CD4-positive, alpha-beta T cell (primary cell): ENCODE measurements at regions not wholly inside any gene's neighbourhood (a gene's known extent, or its start where the extent isn't known, plus 50 kb on each side); places are given as distances from the start of the nearest gene placed in this dataset.

Experiments
- ATAC-seq: fragments of 200-7000 bp; cut with Tn5 transposase; one replicate; pipeline ENCODE4 v1.10.0; 2022; ENCODE audit warnings: mild to moderate bottlenecking; ENCODE audit not compliant: poor library complexity
- CTCF ChIA-PET: fragments of 350-600 bp; sonication (Branson Sonifier 250); formaldehyde crosslinking; loops from one replicate; lab custom pipeline; 2021; ENCODE audit warnings: antibody characterized with exemption, inconsistent platforms; lab: Charles Lee
- POLR2A ChIA-PET: fragments of 350-600 bp; sonication (Branson Sonifier 250); formaldehyde crosslinking; loops from one replicate; lab custom pipeline; 2021; ENCODE audit warnings: antibody characterized with exemption, inconsistent platforms; lab: Charles Lee
- DNase-seq, 14 experiments: peaks; one replicate each; pipeline ENCODE4 v3.0.0-alpha.2; 2013 to 2020; ENCODE audit warnings: mixed read lengths in 2 of 14
- H3K27ac ChIP-seq, 2 donors: one replicate each; pipeline versions ENCODE4 v1.5.1 to v1.7.0; 2013; ENCODE audit warnings: low read length in 2 of 2, low read depth in 1 of 2, mild to moderate bottlenecking in 1 of 2
- H3K27me3 ChIP-seq, 2 experiments: 1 replicate in 1 of 2; 2 replicates in 1 of 2; pipeline versions ENCODE4 v1.6.1 to v1.7.0; 2013; ENCODE audit warnings: low read length in 2 of 2, control low read depth in 1 of 2, mild to moderate bottlenecking in 1 of 2, moderate library complexity in 1 of 2; ENCODE audit not compliant: insufficient read depth in 2 of 2, control insufficient read depth in 1 of 2
- H3K36me3 ChIP-seq: one replicate; pipeline ENCODE4 v1.6.1; 2013; ENCODE audit warnings: low read length, control low read depth; ENCODE audit not compliant: insufficient read depth
- H3K4me1 ChIP-seq: one replicate; pipeline ENCODE4 v1.6.1; 2013; ENCODE audit warnings: low read length, control low read depth; ENCODE audit not compliant: insufficient read depth
- H3K4me3 ChIP-seq: one replicate; pipeline ENCODE4 v1.5.1; 2013; ENCODE audit warnings: mild to moderate bottlenecking, low read length, moderate library complexity
- H3K9me3 ChIP-seq, 2 experiments: 1 replicate in 1 of 2; 2 replicates in 1 of 2; pipeline versions ENCODE4 v1.6.1 to v1.7.0; 2013; ENCODE audit warnings: low read length in 2 of 2, mild to moderate bottlenecking in 2 of 2, control low read depth in 1 of 2, moderate library complexity in 1 of 2; ENCODE audit not compliant: control insufficient read depth in 1 of 2, insufficient read depth in 1 of 2
- H3K27ac Mint-ChIP-seq: one replicate; pipeline ENCODE4 v1.8.0; 2020; ENCODE audit warnings: mixed read lengths
- H3K27me3 Mint-ChIP-seq: one replicate; pipeline ENCODE4 v1.8.0; 2021; ENCODE audit warnings: mixed read lengths
- H3K36me3 Mint-ChIP-seq: one replicate; pipeline ENCODE4 v1.8.0; 2021; ENCODE audit warnings: low read depth, mixed read lengths
- H3K4me1 Mint-ChIP-seq: one replicate; pipeline ENCODE4 v1.8.0; 2021; ENCODE audit warnings: low read depth, mixed read lengths
- H3K4me3 Mint-ChIP-seq: one replicate; pipeline ENCODE4 v1.8.0; 2020; ENCODE audit warnings: mild to moderate bottlenecking, mixed read lengths
- H3K9me3 Mint-ChIP-seq: one replicate; pipeline ENCODE4 v1.8.0; 2020; ENCODE audit warnings: mixed read lengths
- intact Hi-C, 2 experiments: fragments of 100-400 bp; cut with DNase I in 1 of 2; cut with micrococcal nuclease in 1 of 2; formaldehyde crosslinking; loops; one replicate each; pipeline versions ENCODE4 v1.15.1 to v1.9.0; 2023 to 2025; cut with DNase I, micrococcal nuclease
- TF ChIP-seq, protein P1 (sequence below): fragments of 200-600 bp; IDR thresholded peaks from one replicate; pipeline ENCODE4 v1.8.0; 2022; ENCODE audit warnings: antibody characterized with exemption, mild to moderate bottlenecking

DNA sequence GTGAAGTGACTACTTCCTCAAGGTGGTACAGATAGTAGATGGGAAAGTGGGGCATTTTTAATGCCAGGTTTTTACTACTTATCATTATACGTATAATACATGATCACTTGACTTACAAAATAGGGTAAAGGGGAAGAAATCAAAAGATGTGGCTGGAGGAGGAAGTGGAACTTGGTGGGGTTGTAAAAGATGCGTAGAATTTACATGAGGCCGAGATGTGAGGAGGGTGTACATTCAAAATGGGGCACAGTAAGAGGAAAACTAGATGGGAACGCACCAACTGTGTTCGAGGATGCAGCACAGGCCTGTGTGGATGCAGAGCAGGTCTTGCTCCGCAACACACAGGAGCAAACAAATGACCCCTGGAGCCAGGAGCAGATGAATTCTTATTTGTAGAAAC is 403.3 kb downstream of the TXNL1 start:
- TF ChIP-seq, protein P1, sequence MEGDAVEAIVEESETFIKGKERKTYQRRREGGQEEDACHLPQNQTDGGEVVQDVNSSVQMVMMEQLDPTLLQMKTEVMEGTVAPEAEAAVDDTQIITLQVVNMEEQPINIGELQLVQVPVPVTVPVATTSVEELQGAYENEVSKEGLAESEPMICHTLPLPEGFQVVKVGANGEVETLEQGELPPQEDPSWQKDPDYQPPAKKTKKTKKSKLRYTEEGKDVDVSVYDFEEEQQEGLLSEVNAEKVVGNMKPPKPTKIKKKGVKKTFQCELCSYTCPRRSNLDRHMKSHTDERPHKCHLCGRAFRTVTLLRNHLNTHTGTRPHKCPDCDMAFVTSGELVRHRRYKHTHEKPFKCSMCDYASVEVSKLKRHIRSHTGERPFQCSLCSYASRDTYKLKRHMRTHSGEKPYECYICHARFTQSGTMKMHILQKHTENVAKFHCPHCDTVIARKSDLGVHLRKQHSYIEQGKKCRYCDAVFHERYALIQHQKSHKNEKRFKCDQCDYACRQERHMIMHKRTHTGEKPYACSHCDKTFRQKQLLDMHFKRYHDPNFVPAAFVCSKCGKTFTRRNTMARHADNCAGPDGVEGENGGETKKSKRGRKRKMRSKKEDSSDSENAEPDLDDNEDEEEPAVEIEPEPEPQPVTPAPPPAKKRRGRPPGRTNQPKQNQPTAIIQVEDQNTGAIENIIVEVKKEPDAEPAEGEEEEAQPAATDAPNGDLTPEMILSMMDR: no peak
- DNase-seq (peak in 1 of 14 experiments; percentile 1), ATAC-seq (no peak)
- H3K27ac ChIP-seq: no peak overlapping the region
- Mint-ChIP-seq H3K4me1 (no peaks in the 10 kb centered on the region), H3K9me3 (peaks cover 12% of the 10 kb centered on the region), H3K27ac (no peak overlapping the region), H3K36me3 (no peaks in the 10 kb centered on the region), H3K4me3 (no peak overlapping the region), H3K27me3 (no peaks in the 10 kb centered on the region)
- ChIA-PET CTCF (no interaction called here), POLR2A (no interaction called here)
- no peaks in the 10 kb centered on the region for H3K4me1 ChIP-seq
- intact Hi-C loops: no loop called here
- H3K4me3 ChIP-seq: no peak overlapping the region
- H3K36me3 ChIP-seq: no peaks in the 10 kb centered on the region
- no peaks in the 10 kb centered on the region for H3K27me3 ChIP-seq
- H3K9me3 ChIP-seq: no peaks in the 10 kb centered on the region

DNA sequence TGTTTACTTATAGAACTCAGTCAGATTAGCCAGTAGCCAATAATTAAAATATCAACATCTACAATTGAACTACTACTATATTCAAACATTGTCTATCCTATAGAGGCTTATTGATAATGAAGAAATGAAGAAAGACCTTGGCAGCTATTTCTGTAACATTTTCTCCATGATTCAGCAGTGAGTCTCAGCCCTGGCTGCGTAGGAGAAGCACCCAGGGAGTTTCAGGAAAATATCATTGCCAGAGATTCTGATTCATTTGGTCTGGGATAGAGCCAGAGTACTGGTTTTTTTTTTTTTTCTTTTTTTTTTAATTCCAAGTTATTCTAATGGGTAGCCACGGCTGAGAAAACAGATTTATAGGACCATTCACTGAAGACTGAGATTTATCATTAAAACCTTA is 404.8 kb downstream of the TXNL1 start:
- no peak overlapping the region for H3K27ac ChIP-seq
- no peaks in the 10 kb centered on the region for H3K4me1 ChIP-seq
- DNase-seq: no peak
- ChIA-PET CTCF (no interaction called here), POLR2A (no interaction called here)
- TF ChIP-seq, protein P1: no peak
- intact Hi-C loops: no loop called here
- Mint-ChIP-seq H3K9me3 (peaks cover 12% of the 10 kb centered on the region), H3K27ac (no peak overlapping the region), H3K27me3 (no peaks in the 10 kb centered on the region), H3K36me3 (no peaks in the 10 kb centered on the region), H3K4me3 (no peak overlapping the region), H3K4me1 (no peaks in the 10 kb centered on the region)
- H3K27me3 ChIP-seq: no peaks in the 10 kb centered on the region
- ATAC-seq: no peak
- H3K4me3 ChIP-seq: no peak overlapping the region
- H3K9me3 ChIP-seq: no peaks in the 10 kb centered on the region
- H3K36me3 ChIP-seq: no peaks in the 10 kb centered on the region

DNA sequence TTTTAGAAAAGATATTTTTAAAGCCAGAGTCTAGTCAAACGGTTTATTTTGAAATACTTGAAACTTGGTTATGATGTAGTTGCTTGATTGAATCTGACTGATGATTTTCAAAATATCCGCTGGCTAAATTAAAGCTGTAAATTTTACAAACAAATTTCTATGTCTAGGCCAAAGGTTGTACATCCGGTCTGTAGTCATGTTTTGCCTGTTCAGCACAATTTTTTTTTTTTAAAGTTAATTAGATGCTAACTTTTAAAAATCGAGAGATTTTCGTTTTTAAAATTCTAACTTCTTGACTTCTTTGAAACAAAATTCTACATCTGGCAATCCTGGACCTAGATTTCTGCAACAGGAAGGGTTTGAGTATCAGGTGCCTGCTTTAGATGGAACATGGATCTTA is 412.4 kb downstream of the TXNL1 start:
- no peaks in the 10 kb centered on the region for H3K27me3 Mint-ChIP-seq
- CTCF ChIA-PET: no interaction called here
- POLR2A ChIA-PET: no interaction called here

More for the DNA sequence above, 412.4 kb downstream of the TXNL1 start:
- Histone ChIP-seq H3K4me3 (no peak overlapping the region), H3K27me3 (no peaks in the 10 kb centered on the region), H3K27ac (no peak overlapping the region), H3K36me3 (no peaks in the 10 kb centered on the region), H3K4me1 (no peaks in the 10 kb centered on the region), H3K9me3 (peaks cover 0 to 4% of the 10 kb centered on the region in 2 experiments)
- no peaks in the 10 kb centered on the region for H3K4me1 Mint-ChIP-seq
- intact Hi-C loops: no loop called here
- ATAC-seq (no peak), DNase-seq (no peak)
- peaks cover 4% of the 10 kb centered on the region for H3K9me3 Mint-ChIP-seq
- TF ChIP-seq, protein P1: no peak
- no peak overlapping the region for H3K4me3 Mint-ChIP-seq
- no peaks in the 10 kb centered on the region for H3K36me3 Mint-ChIP-seq
- H3K27ac Mint-ChIP-seq: no peak overlapping the region
